Heart right ventricle (tissue), 16 donors: ENCODE measurements at regions not wholly inside any gene's neighbourhood (a gene's known extent, or its start where the extent isn't known, plus 50 kb on each side); places are given as distances from the start of the nearest gene placed in this dataset.

Experiments
- ATAC-seq, 8 donors: fragments of 200-7000 bp; cut with Tn5 transposase; one replicate each; pipeline ENCODE4 v1.9.1; 2020; ENCODE audit warnings: mild to moderate bottlenecking in 8 of 8, moderate library complexity in 8 of 8, moderate number of reproducible peaks in 1 of 8
- DNase-seq, 2 donors: peaks; one replicate each; pipeline ENCODE4 v3.0.0-alpha.2; 2020
- H3K27ac ChIP-seq, 10 donors: fragments of 200-600 bp; sonication (generic) in 2 of 10; one replicate each; pipeline versions ENCODE4 v1.5.0 to v1.8.0; 2020 to 2022; ENCODE audit warnings: mild to moderate bottlenecking in 3 of 10
- H3K27me3 ChIP-seq, 7 donors: fragments of 200-600 bp; one replicate each; pipeline ENCODE4 v1.8.0; 2021 to 2022; ENCODE audit warnings: mild to moderate bottlenecking in 2 of 7
- H3K36me3 ChIP-seq, 9 donors: fragments of 200-600 bp; sonication (generic) in 1 of 9; one replicate each; pipeline versions ENCODE4 v1.5.0 to v1.8.0; 2020 to 2022; ENCODE audit warnings: mild to moderate bottlenecking in 2 of 9
- H3K4me1 ChIP-seq, 9 donors: fragments of 200-600 bp; sonication (generic) in 1 of 9; one replicate each; pipeline versions ENCODE4 v1.5.0 to v1.8.0; 2020 to 2022; ENCODE audit warnings: mild to moderate bottlenecking in 4 of 9
- H3K4me3 ChIP-seq, 10 donors: fragments of 200-600 bp; sonication (generic) in 2 of 10; one replicate each; pipeline versions ENCODE4 v1.5.0 to v1.8.0; 2020 to 2022; ENCODE audit warnings: mild to moderate bottlenecking in 7 of 10, moderate library complexity in 2 of 10
- H3K9me3 ChIP-seq, 11 donors: fragments of 200-600 bp in 10 of 11; sonication (generic) in 2 of 11; one replicate each; pipeline versions ENCODE4 v1.5.0 to v1.8.0; 2013 to 2022; ENCODE audit warnings: mild to moderate bottlenecking in 2 of 11, control low read depth in 1 of 11, moderate library complexity in 1 of 11
- CTCF ChIP-seq, 9 donors: fragments of 200-600 bp; sonication (generic) in 2 of 9; IDR thresholded peaks; one replicate each; pipeline versions ENCODE4 v1.5.0 to v1.8.0; 2021 to 2022; ENCODE audit warnings: antibody characterized with exemption in 9 of 9, mild to moderate bottlenecking in 5 of 9, moderate library complexity in 1 of 9
- WGBS, 2 donors: extraction: QIAGEN DNeasy Blood & Tissue Kit; methylation state at CpG; one replicate each; pipeline ENCODE4 v1.1.7; 2013; ENCODE audit warnings: inconsistent platforms in 1 of 2; 5-methylcytosine and 5-hydroxymethylcytosine counted together
- intact Hi-C, 10 donors: fragments of 100-400 bp; cut with DNase I; formaldehyde crosslinking; loops; one replicate each; pipeline versions ENCODE4 v1.11.1 to v1.14.2; 2022
- donor health status: Arrhythmogenic right ventricular cardiomyopathy.
- donor health status: ischemic (EF 13 %, LVEDD 7.1; RV severe dilation, severe dysfunction).
- donor health status: healthy with polysubstance abuse.
- donor health status: DM: no; HTN: yes; CAD: no.
- donor health status: DM: no; HTN: no; CAD: no.
- donor health status: ischemic (EF 25% LVEDD 6.9; RV normal size, moderate dysfunction).
- donor health status: ischemic (EF 25% LVEDD 5.7; RV mildly dilated, moderate dysfunction).
- donor health status: healthy.
- donor health status: DM: yes; HTN: yes; CAD: no.
- donor health status: Ischemic cardiomyopathy.
- donor health status: ischemic (EF 35%, LVEDD 5.7; RV mildly dilated, moderate dysfunction).
- donor health status: nonischemic (EF 11% LVEDD 7.7; RV severe dilation, severe dysfunction).
- donor health status: DM: yes; HTN: yes; CAD: no.
- donor health status: PGD.
- donor health status: ischemic (EF 29% LVEDD 5.4; RV normal size, mild dysfunction).
- donor health status: nonischemic (EF 23%, LVEDD 6.1; RV moderate dilation, normal function).

- no peaks in the 10 kb centered on the region for H3K36me3 ChIP-seq
- H3K27ac ChIP-seq = no peak overlapping the region
- TF ChIP-seq CTCF (IDR thresholded peaks at IDR 0.05) = no peak
- H3K27me3 ChIP-seq = no peaks in the 10 kb centered on the region
- DNase-seq (no peak), ATAC-seq (no peak)
- WGBS, 2 donors = 72 to 80% methylated on average over 5 of the region's 5 CpGs
- H3K4me1 ChIP-seq = peaks cover 0 to 3% (median 0%) of the 10 kb centered on the region in 9 donors
- H3K4me3 ChIP-seq = no peak overlapping the region
- no peaks in the 10 kb centered on the region for H3K9me3 ChIP-seq
- intact Hi-C loops = no loop called here
Observed at GRCh38 chr9:84163052-84163650, 177.4 kb downstream of the SLC28A3 start.

- Histone ChIP-seq H3K36me3 (no peaks in the 10 kb centered on the region), H3K9me3 (no peaks in the 10 kb centered on the region), H3K27me3 (no peaks in the 10 kb centered on the region), H3K4me3 (peak overlapping the region in 1 of 10 donors; percentile 3), H3K4me1 (peaks cover 0 to 21% (median 15%) of the 10 kb centered on the region in 9 donors), H3K27ac (peak overlapping the region in 3 of 10 donors; percentile 6 to 63 (median 22))
- no peak for TF ChIP-seq CTCF (IDR thresholded peaks at IDR 0.05)
- ATAC-seq (peak in 1 of 8 donors; percentile 33), DNase-seq (no peak)
- intact Hi-C loops = loop anchor here in 1 of 10 donors (5.0 kb wide), 1 partner anchor 105 kb away; no protein-coding TSS in a partner anchor
- WGBS, 2 donors = 50 to 60% methylated on average over 13 of the region's 13 CpGs
Observed at GRCh38 chr9:84166891-84167290, 173.7 kb downstream of the SLC28A3 start.

GRCh38 chr9:84169240-84169639 lies 171.3 kb downstream of the SLC28A3 start:
- H3K27ac ChIP-seq = no peak overlapping the region
- intact Hi-C loops = loop anchor here in 1 of 10 donors (5.0 kb wide), 1 partner anchor 107 kb away; no protein-coding TSS in a partner anchor

GRCh38 chr9:84170521-84171141 lies 169.9 kb downstream of the SLC28A3 start:
- Histone ChIP-seq H3K4me3 (no peak overlapping the region), H3K36me3 (no peaks in the 10 kb centered on the region), H3K9me3 (no peaks in the 10 kb centered on the region), H3K27me3 (no peaks in the 10 kb centered on the region), H3K4me1 (peaks cover 0 to 33% (median 15%) of the 10 kb centered on the region in 9 donors), H3K27ac (peak overlapping the region in 7 of 10 donors; percentile 35 to 63 (median 59))
- ATAC-seq (peak; percentile 96 to 99 (median 98)), DNase-seq (peak; percentile 83 to 90)
- 26 to 35% methylated on average over 9 of the region's 9 CpGs for WGBS, 2 donors
- TF ChIP-seq CTCF (IDR thresholded peaks at IDR 0.05) = peak in 5 of 9 donors; percentile 14 to 37 (median 28)
- intact Hi-C loops = loop anchor here (2.0 to 10.0 kb wide), 14 partner anchors 84 to 236 kb away; partner anchors contain the start of genes HNRNPK (in 2 of the 10) and RMI1 (in 2 of the 10)

More at GRCh38 chr9:84169240-84169639, 171.3 kb downstream of the SLC28A3 start:
- no peaks in the 10 kb centered on the region for H3K36me3 ChIP-seq
- no peaks in the 10 kb centered on the region for H3K27me3 ChIP-seq
- DNase-seq (no peak), ATAC-seq (no peak)
- peaks cover 0 to 25% (median 15%) of the 10 kb centered on the region in 9 donors for H3K4me1 ChIP-seq
- no peak overlapping the region for H3K4me3 ChIP-seq
- TF ChIP-seq CTCF (IDR thresholded peaks at IDR 0.05) = no peak
- no peaks in the 10 kb centered on the region for H3K9me3 ChIP-seq
